ENCODE measurements at regions not wholly inside any gene's neighbourhood (a gene's known extent, or its start where the extent isn't known, plus 50 kb on each side); places are given as distances from the start of the nearest gene placed in this dataset.
A peak's percentile ranks its signal among the peaks of the same experiment; 100 is the strongest.

DNA sequence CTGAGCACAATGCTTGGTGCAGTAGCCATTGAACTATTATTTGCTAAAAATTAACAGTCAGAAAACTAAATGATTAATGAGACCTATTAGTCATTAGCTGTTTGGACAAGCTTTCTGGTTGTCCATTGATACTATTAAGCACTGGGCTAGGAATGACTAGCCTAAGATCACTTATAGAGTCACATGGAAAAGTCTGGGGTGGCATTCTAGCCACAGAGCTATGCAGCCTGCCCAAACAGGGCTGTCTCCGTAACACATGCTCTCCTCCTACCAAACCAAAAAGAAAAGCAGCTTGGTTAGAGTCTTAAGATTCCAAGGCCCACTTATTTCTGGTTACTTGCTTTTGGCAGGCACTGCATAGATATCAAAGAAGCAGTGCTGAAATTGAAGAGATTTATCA, 193.5 kb upstream of the NBEA start:
- no peak for DNase-seq

DNA sequence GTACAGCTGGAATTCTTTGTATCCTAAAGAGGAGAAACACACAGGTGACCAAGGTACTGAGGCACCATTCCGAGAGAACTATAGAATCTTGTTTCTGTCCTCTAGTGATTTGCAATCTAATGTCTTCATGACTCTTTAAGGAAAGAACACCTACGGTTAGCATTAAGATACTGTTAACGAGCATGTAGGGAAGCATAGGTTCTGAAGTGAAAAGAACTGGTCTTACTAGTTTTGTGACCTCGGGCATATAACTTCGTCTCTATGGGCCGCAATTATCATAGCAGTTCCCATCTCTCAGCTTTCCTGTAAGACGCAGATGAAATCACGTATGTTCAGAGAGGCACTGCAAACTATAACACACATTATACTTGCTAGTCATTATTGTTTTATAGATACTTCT, 193.0 kb upstream of the NBEA start:
- no peak for DNase-seq

- DNase-seq = peak in 1 of 3 donors; percentile 69
Observed at GRCh38 chr13:34750078-34750931, 191.8 kb upstream of the NBEA start.

GRCh38 chr13:34751044-34751443, 191.0 kb upstream of the NBEA start:
- no peak for DNase-seq

GRCh38 chr13:34751492-34751891, 190.6 kb upstream of the NBEA start:
- no peak for DNase-seq

DNA sequence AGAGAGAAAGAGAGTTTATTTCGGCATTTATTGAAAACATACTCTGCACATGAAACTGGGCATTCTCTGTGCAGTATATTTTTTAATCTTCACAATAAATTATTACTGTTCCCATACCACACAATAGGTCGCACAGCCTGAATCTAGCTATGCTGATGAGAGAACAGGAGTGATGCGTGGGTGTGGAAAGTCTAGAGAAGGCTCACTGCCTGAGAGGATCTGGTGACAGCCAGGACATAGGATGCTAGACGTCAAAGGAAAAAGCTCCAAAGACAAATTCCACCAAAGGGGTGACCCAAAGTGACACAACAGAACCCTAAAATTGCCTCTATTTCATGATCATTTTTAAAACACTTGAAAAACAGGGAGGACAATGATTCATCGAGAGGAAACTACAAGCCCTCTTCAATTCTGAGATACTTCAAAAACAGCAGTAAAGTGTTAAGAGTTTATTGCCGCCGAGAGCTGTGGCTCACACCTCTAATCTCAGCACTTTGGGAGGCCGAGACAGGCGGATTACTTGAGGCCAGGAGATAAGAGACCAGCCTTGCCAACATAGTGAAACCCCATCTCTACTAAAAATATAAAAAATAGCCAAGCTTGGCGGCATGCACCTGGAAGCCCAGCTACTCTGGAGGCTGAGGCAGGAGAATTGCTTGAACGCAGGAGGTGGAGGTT, 189.6 kb upstream of the NBEA start:
- DNase-seq = no peak

- no peak for DNase-seq
Observed at GRCh38 chr13:34756136-34756535, 185.9 kb upstream of the NBEA start.

DNA sequence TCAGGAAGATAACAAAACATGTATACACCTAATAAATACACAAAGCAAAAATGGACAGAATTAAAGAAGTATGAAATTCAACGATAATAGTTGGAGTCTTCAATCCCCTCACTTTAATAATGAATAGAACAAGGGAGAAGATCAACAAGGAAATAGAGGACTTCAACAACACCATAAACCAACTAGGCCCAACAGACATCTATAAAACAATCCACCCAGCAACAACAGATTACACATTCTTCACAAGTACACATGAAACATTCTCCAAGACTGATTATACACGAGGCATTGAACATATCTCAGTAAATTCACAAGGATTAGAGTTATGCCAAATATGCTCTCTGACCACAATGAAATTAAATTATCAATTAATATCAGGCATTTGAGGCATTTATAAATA, 185.5 kb upstream of the NBEA start:
- DNase-seq = no peak

GRCh38 chr13:34757441-34757840, 184.6 kb upstream of the NBEA start:
- DNase-seq = no peak

DNA sequence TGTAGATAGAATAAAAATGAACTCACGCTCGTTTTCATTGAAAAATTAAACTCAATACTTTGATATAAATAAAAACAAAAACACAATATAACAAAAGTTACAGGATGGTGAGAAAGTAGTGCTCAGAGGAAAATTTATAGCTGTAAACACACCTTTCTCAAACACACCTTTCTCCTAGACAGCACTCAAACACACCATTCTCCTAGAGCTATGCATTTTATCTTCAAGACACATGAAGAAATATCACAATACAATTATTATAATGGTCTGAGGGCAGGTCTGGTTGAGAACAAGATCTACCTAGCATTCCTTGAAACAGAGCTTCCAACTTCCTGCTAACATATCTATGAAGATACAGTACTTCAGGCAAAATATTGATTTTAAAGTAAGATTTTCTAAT, 183.4 kb upstream of the NBEA start:
- no peak for DNase-seq

GRCh38 chr13:34762312-34762711, 179.8 kb upstream of the NBEA start:
- no peak for DNase-seq

GRCh38 chr13:34764246-34764645, 177.8 kb upstream of the NBEA start:
- no peak for DNase-seq

GRCh38 chr13:34765446-34766180, 176.5 kb upstream of the NBEA start:
- DNase-seq = no peak

DNA sequence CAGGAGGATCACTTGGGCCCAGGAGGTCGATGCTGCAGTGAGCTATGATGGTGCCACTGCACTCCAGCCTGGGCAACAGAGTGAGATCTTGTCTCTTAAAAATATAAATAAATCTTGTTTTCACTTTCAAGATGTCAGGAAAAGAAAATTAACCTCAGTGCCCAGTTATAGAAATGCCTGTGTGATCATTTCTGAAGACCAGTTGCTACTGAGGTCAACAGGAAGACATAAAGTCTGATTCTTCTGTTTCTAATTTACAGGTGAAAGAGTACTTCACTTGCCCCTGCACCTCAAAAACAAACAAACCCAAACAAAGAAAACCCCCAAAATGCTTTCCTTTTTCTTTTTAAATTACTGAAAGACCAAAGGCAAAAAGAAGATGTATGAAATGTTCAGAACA, 174.3 kb upstream of the NBEA start:
- DNase-seq = no peak

- no peak for DNase-seq
Observed at GRCh38 chr13:34772206-34772605, 169.9 kb upstream of the NBEA start.

DNA sequence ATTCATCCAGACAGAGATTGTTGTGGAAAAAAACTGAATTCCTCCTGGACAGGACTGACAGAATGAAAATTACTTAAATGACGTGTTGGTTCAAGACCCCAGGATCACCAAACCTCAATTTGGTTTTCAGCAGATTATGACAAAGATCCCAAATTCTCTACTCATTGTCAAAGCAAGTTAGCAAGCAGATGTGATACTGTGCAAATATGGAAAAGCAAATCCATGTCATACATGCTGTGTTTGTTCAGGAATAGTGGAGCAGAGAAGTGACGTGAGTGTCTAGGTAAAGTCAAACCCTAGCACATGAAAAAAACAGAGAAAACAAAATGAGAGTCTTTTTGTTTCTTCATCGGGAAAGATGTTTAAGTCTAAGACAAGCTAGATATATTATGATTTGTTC, 169.2 kb upstream of the NBEA start:
- DNase-seq = no peak

DNA sequence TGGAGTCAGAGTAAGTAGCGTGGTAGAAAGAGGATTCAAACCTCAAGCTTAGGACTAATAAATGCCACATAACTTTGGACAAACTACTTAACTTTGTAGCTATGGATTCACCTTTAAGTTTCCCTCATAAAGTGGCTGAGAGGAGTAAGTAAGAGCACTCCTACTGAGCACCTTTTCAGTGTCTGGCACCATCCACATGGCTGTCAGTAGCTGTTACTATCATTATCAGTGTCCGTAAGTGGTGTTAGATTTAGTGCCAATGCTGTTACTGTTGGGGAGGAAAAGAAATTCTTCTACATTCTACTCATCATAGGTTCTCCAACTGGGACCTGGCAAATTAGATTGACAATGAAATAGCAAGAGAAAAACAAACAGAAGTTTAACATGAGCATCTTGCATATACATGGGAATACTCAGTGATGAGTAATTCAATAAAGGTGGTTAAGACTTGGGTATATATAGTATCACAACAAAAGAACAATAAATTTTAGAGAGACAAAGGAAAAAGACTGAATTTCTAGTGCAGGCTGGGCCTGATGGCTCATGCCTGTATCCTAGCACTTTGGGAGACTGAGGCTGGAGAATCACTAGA, 165.6 kb upstream of the NBEA start:
- no peak for DNase-seq

DNA sequence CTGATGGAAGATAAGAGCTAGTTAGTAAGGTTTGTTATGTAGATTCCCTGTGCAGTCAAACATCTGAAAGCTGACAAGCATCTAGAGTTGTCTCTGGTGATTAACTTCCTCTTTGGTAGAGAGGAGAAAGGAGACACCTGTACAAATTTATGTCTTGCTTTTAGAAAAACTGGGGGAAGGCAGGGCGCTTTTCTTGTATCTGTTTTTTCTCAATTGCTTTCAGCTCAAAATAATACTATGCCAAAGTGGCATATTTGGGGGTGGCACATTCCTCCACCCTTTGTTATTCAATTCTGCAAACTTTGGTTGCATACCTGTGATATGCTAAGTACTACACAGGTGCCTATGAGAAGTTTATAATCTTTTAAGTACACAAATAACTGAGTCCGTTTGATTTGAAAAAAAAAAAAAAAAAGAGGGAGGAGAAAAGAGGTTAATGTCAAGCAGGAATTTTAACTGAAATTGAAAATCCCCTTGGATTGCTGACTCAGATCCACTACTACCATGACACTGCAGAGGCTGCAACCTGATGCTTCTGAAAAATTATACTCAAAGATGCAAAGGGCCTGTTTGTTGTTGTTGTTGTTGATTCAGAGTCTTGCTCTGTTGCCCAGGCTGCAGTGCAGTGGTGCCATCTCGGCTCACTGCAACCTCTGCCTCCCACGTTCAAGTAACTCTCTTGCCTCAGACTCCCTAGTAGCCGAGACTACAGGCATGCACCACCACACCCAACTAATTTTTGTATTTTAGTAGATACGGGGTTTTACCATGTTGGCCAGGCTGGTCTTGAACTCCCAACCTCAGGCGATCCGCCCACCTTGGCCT, 164.8 kb upstream of the NBEA start:
- DNase-seq = no peak

GRCh38 chr13:34777914-34778303, 164.2 kb upstream of the NBEA start:
- no peak for DNase-seq

- DNase-seq = no peak
Observed at GRCh38 chr13:34779171-34779570, 162.9 kb upstream of the NBEA start.

- DNase-seq = no peak
Observed at GRCh38 chr13:34793301-34793700, 148.8 kb upstream of the NBEA start.

GRCh38 chr13:34803756-34804155, 138.3 kb upstream of the NBEA start:
- DNase-seq = no peak
